ENCODE measurements at regions not wholly inside any gene's neighbourhood (a gene's known extent, or its start where the extent isn't known, plus 50 kb on each side); places are given as distances from the start of the nearest gene placed in this dataset.

GRCh38 chr7:32241636-32242035, 171.4 kb upstream of the PDE1C start:
- Histone ChIP-seq H3K9me3 (ENCODE audit: low read length) (no peaks in the 10 kb centered on the region), H3K79me2 (replicated peaks; ENCODE audit: insufficient read depth, low read length) (no peaks in the 10 kb centered on the region), H3K36me3 (ENCODE audit: insufficient read depth, low read length) (no peaks in the 10 kb centered on the region), H3F3A (ENCODE audit: insufficient read depth, low read length, poor library complexity, severe bottlenecking) (no peaks in the 10 kb centered on the region), H3K9ac (ENCODE audit: low read length) (no peak overlapping the region), H3K4me3 (ENCODE audit: low read length) (no peak overlapping the region), H3K4me2 (ENCODE audit: low read length) (no peak overlapping the region), H2AFZ (ENCODE audit: low read depth, low read length) (no peak overlapping the region), H4K20me1 (ENCODE audit: insufficient read depth) (no peaks in the 10 kb centered on the region), H3K27ac (ENCODE audit: low read length) (no peak overlapping the region), H3K27me3 (ENCODE audit: insufficient read depth, low read depth, low read length) (no peaks in the 10 kb centered on the region), H3K9me2 (ENCODE audit: insufficient read depth, low read length) (no peaks in the 10 kb centered on the region)
- TF ChIP-seq REST (IDR thresholded peaks at IDR 0.05; ENCODE audit: borderline replicate concordance) (no peak), MXI1 (conservative IDR thresholded peaks at IDR 0.05; ENCODE audit: poor library complexity, severe bottlenecking) (no peak), EP300 (conservative IDR thresholded peaks at IDR 0.05; ENCODE audit: poor library complexity, severe bottlenecking) (no peak), CTCF (IDR thresholded peaks at IDR 0.05; ENCODE audit: poor library complexity, severe bottlenecking) (no peak), POLR2AphosphoS5 (IDR thresholded peaks at IDR 0.05) (no peak)

- no peaks in the 10 kb centered on the region for H3K36me3 ChIP-seq (ENCODE audit: insufficient read depth, low read length)
- no peaks in the 10 kb centered on the region for H3K9me3 ChIP-seq (ENCODE audit: low read length)
- H3F3A ChIP-seq (ENCODE audit: insufficient read depth, low read length, poor library complexity, severe bottlenecking): no peaks in the 10 kb centered on the region
- no peaks in the 10 kb centered on the region for H4K20me1 ChIP-seq (ENCODE audit: insufficient read depth)
- peak overlapping the region; percentile 16 for H2AFZ ChIP-seq (ENCODE audit: low read depth, low read length)
- TF ChIP-seq CTCF (IDR thresholded peaks at IDR 0.05; ENCODE audit: poor library complexity, severe bottlenecking): no peak
- peak; percentile 90 for TF ChIP-seq EP300 (conservative IDR thresholded peaks at IDR 0.05; ENCODE audit: poor library complexity, severe bottlenecking)
- TF ChIP-seq RAD21 (conservative IDR thresholded peaks at IDR 0.05): no peak
- TF ChIP-seq SMC3 (conservative IDR thresholded peaks at IDR 0.05; ENCODE audit: poor library complexity): no peak
- no peak for TF ChIP-seq EZH2 (IDR thresholded peaks at IDR 0.05; ENCODE audit: borderline replicate concordance, insufficient read depth, low read length, poor library complexity, severe bottlenecking)
- no peak for TF ChIP-seq REST (IDR thresholded peaks at IDR 0.05; ENCODE audit: borderline replicate concordance)
- no peak for TF ChIP-seq MXI1 (conservative IDR thresholded peaks at IDR 0.05; ENCODE audit: poor library complexity, severe bottlenecking)
- peak; percentile 52 for TF ChIP-seq POLR2AphosphoS5 (IDR thresholded peaks at IDR 0.05)
- TF ChIP-seq TAF1 (IDR thresholded peaks at IDR 0.05; ENCODE audit: low read depth): no peak
- H3K9ac ChIP-seq (ENCODE audit: low read length): peak overlapping the region; percentile 18
- no peaks in the 10 kb centered on the region for H3K27me3 ChIP-seq (ENCODE audit: insufficient read depth, low read depth, low read length)
- no peaks in the 10 kb centered on the region for H3K9me2 ChIP-seq (ENCODE audit: insufficient read depth, low read length)
- peak overlapping the region; percentile 54 for H3K27ac ChIP-seq (ENCODE audit: low read length)
- H3K4me2 ChIP-seq (ENCODE audit: low read length): no peak overlapping the region
- no peaks in the 10 kb centered on the region for H3K79me2 ChIP-seq (replicated peaks; ENCODE audit: insufficient read depth, low read length)
- H3K4me3 ChIP-seq (ENCODE audit: low read length): no peak overlapping the region
Measured at GRCh38 chr7:32239764-32240163, 169.6 kb upstream of the PDE1C start.

Data from neural cell (in vitro differentiated cells).